Smooth muscle cell (in vitro differentiated cells): ENCODE measurements at regions not wholly inside any gene's neighbourhood (a gene's known extent, or its start where the extent isn't known, plus 50 kb on each side); places are given as distances from the start of the nearest gene placed in this dataset.
"Not testable (repeated sequence)": the region's sequence is repeated elsewhere in the genome, so short reads cannot be mapped to it uniquely, and the experiment has no call there.

Experiments
- DNase-seq: peaks from one replicate; lab custom pipeline; 2025; ENCODE audit not compliant: unreplicated experiment; lab: John Stamatoyannopoulos, UW
- H2AFZ ChIP-seq: fragments of 200-600 bp; sonication (generic); 2 replicates; pipeline ENCODE4 v1.6.0; 2016; ENCODE audit warnings: antibody characterized with exemption, low read depth, mild to moderate bottlenecking
- H3F3A ChIP-seq: fragments of 200-600 bp; sonication (generic); 2 replicates; pipeline ENCODE4 v1.6.0; 2017; ENCODE audit warnings: antibody characterized with exemption, low read depth
- H3K27ac ChIP-seq: fragments of 200-600 bp; sonication (generic); 2 replicates; pipeline ENCODE4 v1.5.1; 2016; ENCODE audit warnings: low read depth, mild to moderate bottlenecking
- H3K27me3 ChIP-seq: fragments of 200-600 bp; sonication (generic); 2 replicates; pipeline ENCODE4 v1.6.1; 2016; ENCODE audit warnings: low read depth, mild to moderate bottlenecking
- H3K36me3 ChIP-seq: fragments of 200-600 bp; sonication (generic); 2 replicates; pipeline ENCODE4 v1.5.1; 2016; ENCODE audit warnings: low read depth
- H3K4me1 ChIP-seq: fragments of 200-600 bp; sonication (generic); 2 replicates; pipeline ENCODE4 v1.5.1; 2016; ENCODE audit warnings: low read depth
- H3K4me2 ChIP-seq: fragments of 200-600 bp; sonication (generic); 2 replicates; pipeline ENCODE4 v1.6.0; 2016; ENCODE audit warnings: mild to moderate bottlenecking
- H3K4me3 ChIP-seq: fragments of 200-600 bp; sonication (generic); 2 replicates; pipeline ENCODE4 v1.5.1; 2016; ENCODE audit warnings: mild to moderate bottlenecking
- H3K79me2 ChIP-seq: fragments of 200-600 bp; sonication (generic); 2 replicates; pipeline ENCODE4 v1.6.0; 2016; ENCODE audit warnings: low read depth, mild to moderate bottlenecking
- H3K9ac ChIP-seq: fragments of 200-600 bp; sonication (generic); 2 replicates; pipeline ENCODE4 v1.6.0; 2016; ENCODE audit warnings: low read depth
- H3K9me3 ChIP-seq: fragments of 200-600 bp; sonication (generic); replicated peaks from 2 replicates; pipeline ENCODE4 v1.5.1; 2016; ENCODE audit warnings: low read depth
- H4K20me1 ChIP-seq: fragments of 200-600 bp; sonication (generic); 2 replicates; pipeline ENCODE4 v1.6.0; 2016; ENCODE audit warnings: low read depth
- WGBS: methylation state at CpG from one replicate; pipeline ENCODE4 v1.1.7; 2016; ENCODE audit warnings: low lambda C conversion rate; 5-methylcytosine and 5-hydroxymethylcytosine counted together
- TF ChIP-seq, protein P1 (sequence below): fragments of 200-600 bp; sonication (generic); IDR thresholded peaks from 2 replicates; pipeline ENCODE4 v1.5.1; 2017; ENCODE audit warnings: borderline replicate concordance, mild to moderate bottlenecking, antibody characterized with exemption; ENCODE audit not compliant: insufficient read depth, poor library complexity, severe bottlenecking

DNA sequence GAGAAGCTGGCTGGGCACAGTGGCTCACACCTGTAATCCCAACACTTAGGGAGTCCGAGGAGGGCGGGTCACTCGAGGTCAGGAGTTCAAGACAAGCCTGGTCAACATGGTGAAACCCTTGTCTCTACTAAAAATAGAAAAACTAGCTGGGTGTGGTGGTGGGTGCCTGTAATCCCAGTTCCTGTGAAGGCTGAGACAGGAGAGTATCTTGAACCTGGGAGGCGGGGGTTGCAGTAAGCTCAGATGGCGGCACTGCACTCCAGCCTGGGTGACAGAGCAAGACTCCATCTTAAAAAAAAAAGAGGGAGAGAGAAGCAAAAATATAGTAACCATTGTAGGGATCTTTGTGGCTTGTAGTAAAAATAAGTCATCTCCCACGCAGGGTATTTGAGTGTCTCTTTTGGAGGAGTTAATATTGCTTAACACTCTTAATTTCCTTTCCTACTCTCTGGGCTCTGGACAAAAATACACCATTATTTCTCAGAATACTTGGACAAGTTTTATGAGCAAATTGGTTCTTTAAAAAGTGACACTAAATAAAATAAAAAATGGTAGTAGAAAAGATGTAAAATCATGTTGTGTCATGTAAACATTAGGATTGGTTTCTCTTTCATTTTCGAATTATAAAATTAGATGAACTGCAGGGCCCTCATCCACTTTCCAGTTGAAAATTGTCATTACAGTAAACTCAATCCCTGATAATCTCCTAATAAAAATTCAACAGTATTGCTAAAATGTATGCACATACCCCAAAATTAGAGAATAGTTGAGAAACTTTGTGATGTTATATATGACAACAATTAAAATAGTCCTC lies 61.1 kb upstream of the C12orf71 start:
- Histone ChIP-seq H3K9me3 (no peaks in the 10 kb centered on the region), H3K36me3 (no peaks in the 10 kb centered on the region), H3K4me1 (peaks cover 4% of the 10 kb centered on the region), H4K20me1 (no peaks in the 10 kb centered on the region), H3K4me2 (peak overlapping the region; percentile 9), H3K27me3 (no peaks in the 10 kb centered on the region), H3K9ac (no peak overlapping the region), H3K27ac (peak overlapping the region; percentile 22), H3F3A (peaks cover 12% of the 10 kb centered on the region), H2AFZ (peak overlapping the region; percentile 2), H3K4me3 (no peak overlapping the region), H3K79me2 (no peaks in the 10 kb centered on the region)
- TF ChIP-seq, protein P1, sequence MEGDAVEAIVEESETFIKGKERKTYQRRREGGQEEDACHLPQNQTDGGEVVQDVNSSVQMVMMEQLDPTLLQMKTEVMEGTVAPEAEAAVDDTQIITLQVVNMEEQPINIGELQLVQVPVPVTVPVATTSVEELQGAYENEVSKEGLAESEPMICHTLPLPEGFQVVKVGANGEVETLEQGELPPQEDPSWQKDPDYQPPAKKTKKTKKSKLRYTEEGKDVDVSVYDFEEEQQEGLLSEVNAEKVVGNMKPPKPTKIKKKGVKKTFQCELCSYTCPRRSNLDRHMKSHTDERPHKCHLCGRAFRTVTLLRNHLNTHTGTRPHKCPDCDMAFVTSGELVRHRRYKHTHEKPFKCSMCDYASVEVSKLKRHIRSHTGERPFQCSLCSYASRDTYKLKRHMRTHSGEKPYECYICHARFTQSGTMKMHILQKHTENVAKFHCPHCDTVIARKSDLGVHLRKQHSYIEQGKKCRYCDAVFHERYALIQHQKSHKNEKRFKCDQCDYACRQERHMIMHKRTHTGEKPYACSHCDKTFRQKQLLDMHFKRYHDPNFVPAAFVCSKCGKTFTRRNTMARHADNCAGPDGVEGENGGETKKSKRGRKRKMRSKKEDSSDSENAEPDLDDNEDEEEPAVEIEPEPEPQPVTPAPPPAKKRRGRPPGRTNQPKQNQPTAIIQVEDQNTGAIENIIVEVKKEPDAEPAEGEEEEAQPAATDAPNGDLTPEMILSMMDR, result no peak
- 67% methylated on average over 7 of the region's 7 CpGs for WGBS
- DNase-seq, result no peak

DNA sequence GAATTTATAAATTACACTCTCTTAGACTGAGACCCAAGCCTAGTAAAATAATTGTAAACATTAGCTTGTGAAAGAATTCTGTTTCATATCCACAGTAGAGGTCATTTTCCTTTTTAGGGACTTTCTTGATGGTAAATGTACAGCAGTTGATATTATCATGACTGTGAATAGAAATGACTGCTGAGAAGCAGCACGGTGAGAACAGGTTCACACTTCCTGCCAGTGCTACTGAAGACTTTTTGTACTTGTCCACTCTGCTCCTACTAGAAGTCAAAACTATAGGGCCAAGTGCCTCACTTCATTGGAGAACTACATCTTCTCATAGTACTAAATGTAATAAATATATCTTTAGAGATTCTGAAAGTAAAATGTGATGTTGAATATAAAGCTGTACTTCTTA lies 63.3 kb upstream of the C12orf71 start:
- H3K27ac ChIP-seq, DNase-seq, H2AFZ ChIP-seq, H3K27me3 ChIP-seq, H3K4me1 ChIP-seq, H4K20me1 ChIP-seq, H3K4me3 ChIP-seq, H3K79me2 ChIP-seq, H3K9ac ChIP-seq, H3K36me3 ChIP-seq, H3K9me3 ChIP-seq, H3K4me2 ChIP-seq: not testable (repeated sequence)
- peaks cover 12% of the 10 kb centered on the region for H3F3A ChIP-seq
- WGBS, result 65% methylated on average over 1 of the region's 1 CpG

GRCh38 chr12:27148373-27148772 lies 66.0 kb upstream of the C12orf71 start:
- Histone ChIP-seq H3K36me3 (no peaks in the 10 kb centered on the region), H4K20me1 (no peaks in the 10 kb centered on the region), H3K79me2 (no peaks in the 10 kb centered on the region), H3K4me1 (peaks cover 4% of the 10 kb centered on the region), H3K9ac (no peak overlapping the region), H2AFZ (peak overlapping the region; percentile 4), H3K27me3 (no peaks in the 10 kb centered on the region), H3K4me2 (no peak overlapping the region), H3F3A (no peaks in the 10 kb centered on the region), H3K4me3 (no peak overlapping the region), H3K9me3 (no peaks in the 10 kb centered on the region), H3K27ac (no peak overlapping the region)
- TF ChIP-seq, protein P1, result no peak
- no peak for DNase-seq

DNA sequence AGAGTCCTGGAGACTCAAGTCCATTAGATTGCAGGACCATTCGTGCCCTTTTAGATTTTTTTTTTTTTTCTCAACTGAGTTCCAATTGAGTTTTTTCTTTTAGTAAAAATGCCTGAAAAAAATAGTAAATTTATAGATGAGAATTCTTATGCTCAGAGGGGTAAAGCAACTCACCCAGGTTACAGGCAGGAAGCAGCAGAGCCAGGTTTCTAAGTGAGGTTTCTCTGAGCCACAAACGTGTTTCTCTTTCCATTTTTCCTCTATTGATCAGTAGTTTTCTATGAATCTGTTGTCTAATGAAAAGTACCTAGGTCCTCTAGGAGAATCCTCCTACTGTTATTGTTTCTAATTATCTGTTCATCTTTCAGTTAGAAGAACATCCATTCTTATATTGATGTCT lies 66.4 kb upstream of the C12orf71 start:
- Histone ChIP-seq H3K9ac (no peak overlapping the region), H3K27ac (no peak overlapping the region), H3K4me3 (no peak overlapping the region), H4K20me1 (no peaks in the 10 kb centered on the region), H3K4me1 (peaks cover 4% of the 10 kb centered on the region), H3F3A (no peaks in the 10 kb centered on the region), H3K4me2 (no peak overlapping the region), H3K36me3 (no peaks in the 10 kb centered on the region), H3K27me3 (no peaks in the 10 kb centered on the region), H3K79me2 (no peaks in the 10 kb centered on the region), H3K9me3 (no peaks in the 10 kb centered on the region), H2AFZ (peak overlapping the region; percentile 4)
- DNase-seq, result no peak
- WGBS, result 94% methylated on average over 2 of the region's 2 CpGs
- TF ChIP-seq, protein P1, result no peak
